Karpas-422 (cell line): ENCODE measurements at regions not wholly inside any gene's neighbourhood (a gene's known extent, or its start where the extent isn't known, plus 50 kb on each side); places are given as distances from the start of the nearest gene placed in this dataset.
A peak's percentile ranks its signal among the peaks of the same experiment; 100 is the strongest.

Experiments used
- DNase-seq: peaks from one replicate; pipeline ENCODE4 v3.0.0-alpha.2; 2015
- H2AFZ ChIP-seq: fragments of 200-600 bp; sonication (generic); 2 replicates; pipeline ENCODE4 v1.6.1; 2014; ENCODE audit warnings: antibody characterized with exemption, low read length, mixed read lengths
- H3K27ac ChIP-seq: fragments of 200-600 bp; sonication (generic); 2 replicates; pipeline ENCODE4 v1.5.1; 2014; ENCODE audit warnings: mild to moderate bottlenecking, low read length, moderate library complexity
- H3K27me3 ChIP-seq: fragments of 200-600 bp; sonication (generic); 2 replicates; pipeline ENCODE4 v1.6.1; 2014; ENCODE audit warnings: low read length, mixed read lengths
- H3K36me3 ChIP-seq: fragments of 200-600 bp; sonication (generic); 2 replicates; pipeline ENCODE4 v1.6.1; 2014; ENCODE audit warnings: low read length, mixed read lengths; ENCODE audit not compliant: insufficient read depth
- H3K4me1 ChIP-seq: fragments of 200-600 bp; sonication (generic); 2 replicates; pipeline ENCODE4 v1.6.1; 2014; ENCODE audit warnings: mild to moderate bottlenecking, low read length, mixed read lengths
- H3K4me2 ChIP-seq: fragments of 200-600 bp; sonication (generic); 2 replicates; pipeline ENCODE4 v1.6.1; 2014; ENCODE audit warnings: low read length, low read depth, mild to moderate bottlenecking; ENCODE audit not compliant: poor library complexity, severe bottlenecking
- H3K4me3 ChIP-seq: fragments of 200-600 bp; sonication (generic); 2 replicates; pipeline ENCODE4 v1.5.1; 2014; ENCODE audit warnings: mild to moderate bottlenecking, antibody characterized with exemption, low read length, mixed read lengths
- H3K79me2 ChIP-seq: fragments of 200-600 bp; sonication (generic); 2 replicates; pipeline ENCODE4 v1.6.1; 2014; ENCODE audit warnings: mild to moderate bottlenecking, low read length, mixed read lengths
- H3K9ac ChIP-seq: fragments of 200-600 bp; sonication (generic); 2 replicates; pipeline ENCODE4 v1.6.0; 2014; ENCODE audit warnings: low read length
- H3K9me2 ChIP-seq: fragments of 200-600 bp; sonication (generic), shearing (Covaris generic); replicated peaks from 2 replicates; pipeline ENCODE4 v1.6.0; 2014; ENCODE audit warnings: mild to moderate bottlenecking, low read length, moderate library complexity; ENCODE audit not compliant: insufficient read depth
- H3K9me3 ChIP-seq: fragments of 300-700, 200-600 bp; sonication (generic); 2 replicates; pipeline ENCODE4 v1.6.1; 2014; ENCODE audit warnings: low read length, mixed read lengths
- H4K20me1 ChIP-seq: fragments of 200-600 bp; sonication (generic); 2 replicates; pipeline ENCODE4 v1.6.1; 2014; ENCODE audit warnings: mild to moderate bottlenecking, antibody characterized with exemption, low read length, low read depth; ENCODE audit not compliant: insufficient read depth

DNA sequence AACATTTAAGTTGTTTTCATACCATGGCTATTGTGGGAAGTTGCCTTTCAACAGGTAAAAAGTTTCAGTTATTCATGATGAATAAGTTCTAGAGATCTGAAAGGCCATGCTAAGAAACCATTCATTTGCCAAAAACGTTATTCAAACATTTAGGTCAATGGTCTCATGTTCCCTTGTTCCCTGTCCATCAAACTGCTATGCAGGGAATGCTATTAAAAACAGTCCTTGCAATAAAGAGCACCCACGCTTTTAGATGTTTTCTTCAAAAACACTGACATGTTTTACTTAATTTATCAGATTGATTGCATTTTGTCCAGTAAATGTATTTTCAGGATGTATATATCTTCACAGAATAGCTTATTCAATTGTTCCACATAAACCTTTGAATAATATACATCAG is 573.2 kb upstream of the PCDH20 start:
- Histone ChIP-seq H3K4me3 (no peak overlapping the region), H2AFZ (no peak overlapping the region), H3K27me3 (no peaks in the 10 kb centered on the region), H3K9ac (no peak overlapping the region), H3K4me2 (no peak overlapping the region), H3K9me2 (no peaks in the 10 kb centered on the region), H3K79me2 (no peaks in the 10 kb centered on the region), H3K4me1 (no peaks in the 10 kb centered on the region), H3K9me3 (0 out of 2 replicates have a peak, but pooled peaks cover under 1% of the 10 kb centered on the region), H3K36me3 (no peaks in the 10 kb centered on the region), H4K20me1 (no peaks in the 10 kb centered on the region), H3K27ac (no peak overlapping the region)
- DNase-seq = no peak

GRCh38 chr13:61975001-61975400 is 559.4 kb upstream of the PCDH20 start:
- Histone ChIP-seq H3K4me2 (no peak overlapping the region), H3K4me1 (no peaks in the 10 kb centered on the region), H3K79me2 (no peaks in the 10 kb centered on the region), H3K9me3 (no peaks in the 10 kb centered on the region), H2AFZ (no peak overlapping the region), H3K36me3 (no peaks in the 10 kb centered on the region), H3K9me2 (no peaks in the 10 kb centered on the region), H3K27me3 (no peaks in the 10 kb centered on the region), H4K20me1 (no peaks in the 10 kb centered on the region), H3K9ac (no peak overlapping the region), H3K4me3 (no peak overlapping the region), H3K27ac (no peak overlapping the region)
- DNase-seq = no peak

- 0 out of 2 replicates have a peak overlapping the region, but pooled peaks have one; percentile 8 for H2AFZ ChIP-seq
- H3K79me2 ChIP-seq = no peaks in the 10 kb centered on the region
- H3K27me3 ChIP-seq = no peaks in the 10 kb centered on the region
- no peak overlapping the region for H3K27ac ChIP-seq
- DNase-seq = no peak
- no peak overlapping the region for H3K4me2 ChIP-seq
- no peak overlapping the region for H3K9ac ChIP-seq
- H3K36me3 ChIP-seq = no peaks in the 10 kb centered on the region
- no peaks in the 10 kb centered on the region for H3K9me2 ChIP-seq
- H4K20me1 ChIP-seq = no peaks in the 10 kb centered on the region
- H3K4me3 ChIP-seq = no peak overlapping the region
- H3K9me3 ChIP-seq = no peaks in the 10 kb centered on the region
- no peaks in the 10 kb centered on the region for H3K4me1 ChIP-seq
Measured at GRCh38 chr13:61965756-61966155, 550.1 kb upstream of the PCDH20 start.

GRCh38 chr13:61960981-61961380 is 545.3 kb upstream of the PCDH20 start:
- Histone ChIP-seq H4K20me1 (no peaks in the 10 kb centered on the region), H3K27me3 (no peaks in the 10 kb centered on the region; the same call in 1 of the 2 replicates), H3K9me2 (no peaks in the 10 kb centered on the region), H3K4me3 (no peak overlapping the region), H3K9ac (no peak overlapping the region), H2AFZ (no peak overlapping the region), H3K27ac (no peak overlapping the region), H3K9me3 (no peaks in the 10 kb centered on the region), H3K4me2 (no peak overlapping the region), H3K4me1 (no peaks in the 10 kb centered on the region), H3K79me2 (no peaks in the 10 kb centered on the region), H3K36me3 (no peaks in the 10 kb centered on the region)
- DNase-seq = no peak

- H3K27ac ChIP-seq = no peak overlapping the region
- no peaks in the 10 kb centered on the region for H3K9me3 ChIP-seq
- no peaks in the 10 kb centered on the region for H3K36me3 ChIP-seq
- no peak overlapping the region for H3K9ac ChIP-seq
- H2AFZ ChIP-seq = no peak overlapping the region
- no peaks in the 10 kb centered on the region for H3K79me2 ChIP-seq
- no peaks in the 10 kb centered on the region for H3K4me1 ChIP-seq
- no peaks in the 10 kb centered on the region for H3K9me2 ChIP-seq
- no peak overlapping the region for H3K4me2 ChIP-seq
- peak; percentile 61 for DNase-seq
- no peak overlapping the region for H3K4me3 ChIP-seq
- no peaks in the 10 kb centered on the region for H4K20me1 ChIP-seq
- H3K27me3 ChIP-seq = no peaks in the 10 kb centered on the region; the same call in 1 of the 2 replicates
Measured at GRCh38 chr13:61954092-61954491, 538.4 kb upstream of the PCDH20 start.

DNA sequence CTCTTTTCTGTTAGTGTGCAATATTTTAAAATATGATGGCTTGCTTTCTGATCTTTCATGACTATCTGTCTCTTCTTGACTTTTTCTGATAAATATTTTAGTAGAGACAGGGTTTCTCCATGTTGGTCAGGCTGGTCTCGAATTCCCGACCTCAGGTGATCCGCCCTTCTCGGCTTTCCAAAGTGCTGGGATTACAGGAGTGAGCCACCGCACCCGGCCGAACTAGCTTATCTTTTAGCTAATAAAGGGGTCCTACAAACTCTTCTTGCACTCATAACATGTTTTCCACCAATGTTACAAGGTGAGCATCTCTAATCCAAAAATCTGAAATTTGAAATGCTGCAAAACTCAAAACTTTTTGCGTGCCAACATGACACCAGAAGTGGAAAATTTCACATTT is 535.2 kb upstream of the PCDH20 start:
- Histone ChIP-seq H3K27ac (no peak overlapping the region), H3K79me2 (no peaks in the 10 kb centered on the region), H3K9me3 (no peaks in the 10 kb centered on the region), H4K20me1 (no peaks in the 10 kb centered on the region), H3K27me3 (no peaks in the 10 kb centered on the region), H3K4me1 (no peaks in the 10 kb centered on the region), H2AFZ (no peak overlapping the region), H3K36me3 (no peaks in the 10 kb centered on the region), H3K9me2 (no peaks in the 10 kb centered on the region), H3K4me2 (no peak overlapping the region), H3K4me3 (no peak overlapping the region), H3K9ac (no peak overlapping the region)
- DNase-seq = no peak

GRCh38 chr13:61944329-61944929 is 528.8 kb upstream of the PCDH20 start:
- no peaks in the 10 kb centered on the region for H3K79me2 ChIP-seq
- no peak overlapping the region for H3K4me2 ChIP-seq
- H3K9ac ChIP-seq = no peak overlapping the region
- no peak overlapping the region for H2AFZ ChIP-seq
- H3K36me3 ChIP-seq = no peaks in the 10 kb centered on the region
- no peaks in the 10 kb centered on the region for H3K9me3 ChIP-seq
- H3K9me2 ChIP-seq = no peaks in the 10 kb centered on the region
- H3K27me3 ChIP-seq = no peaks in the 10 kb centered on the region
- H3K4me3 ChIP-seq = no peak overlapping the region
- no peaks in the 10 kb centered on the region for H4K20me1 ChIP-seq
- no peak overlapping the region for H3K27ac ChIP-seq
- H3K4me1 ChIP-seq = no peaks in the 10 kb centered on the region
- DNase-seq = no peak

- Histone ChIP-seq H3K27ac (no peak overlapping the region), H3K9me2 (no peaks in the 10 kb centered on the region), H3K79me2 (no peaks in the 10 kb centered on the region), H3K4me3 (no peak overlapping the region), H3K36me3 (no peaks in the 10 kb centered on the region), H3K9me3 (no peaks in the 10 kb centered on the region), H2AFZ (no peak overlapping the region), H3K4me1 (no peaks in the 10 kb centered on the region), H3K9ac (no peak overlapping the region), H3K27me3 (no peaks in the 10 kb centered on the region), H4K20me1 (no peaks in the 10 kb centered on the region), H3K4me2 (no peak overlapping the region)
- DNase-seq = no peak
Measured at GRCh38 chr13:61935710-61936109, 520.1 kb upstream of the PCDH20 start.

DNA sequence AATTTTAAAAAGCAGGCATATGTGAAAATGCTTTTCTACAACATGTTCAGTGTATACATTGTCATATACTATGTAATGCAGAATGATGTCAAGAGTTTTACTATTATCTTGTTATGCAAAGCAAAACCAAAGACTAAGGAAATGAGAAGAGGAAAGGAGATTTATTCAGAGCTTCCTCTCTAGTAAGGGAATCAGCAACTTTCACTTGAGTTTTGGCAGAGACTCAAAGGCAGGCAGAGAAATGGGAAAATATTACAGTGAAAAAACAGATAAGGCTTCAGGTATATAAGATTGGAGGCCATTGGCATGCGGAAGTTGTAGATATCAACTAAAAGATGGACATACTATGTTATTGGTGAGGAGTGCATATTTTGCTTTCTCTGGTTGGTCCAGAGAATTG is 512.0 kb upstream of the PCDH20 start:
- no peak overlapping the region for H3K4me2 ChIP-seq
- no peaks in the 10 kb centered on the region for H4K20me1 ChIP-seq

More for the DNA sequence above, 512.0 kb upstream of the PCDH20 start:
- Histone ChIP-seq H3K36me3 (no peaks in the 10 kb centered on the region), H3K27ac (no peak overlapping the region), H3K79me2 (no peaks in the 10 kb centered on the region), H3K9ac (no peak overlapping the region), H3K9me3 (no peaks in the 10 kb centered on the region), H3K9me2 (no peaks in the 10 kb centered on the region), H3K4me1 (no peaks in the 10 kb centered on the region), H2AFZ (no peak overlapping the region), H3K27me3 (no peaks in the 10 kb centered on the region), H3K4me3 (no peak overlapping the region)
- no peak for DNase-seq
